ENCODE measurements at regions not wholly inside any gene's neighbourhood (a gene's known extent, or its start where the extent isn't known, plus 50 kb on each side); places are given as distances from the start of the nearest gene placed in this dataset.

DNA sequence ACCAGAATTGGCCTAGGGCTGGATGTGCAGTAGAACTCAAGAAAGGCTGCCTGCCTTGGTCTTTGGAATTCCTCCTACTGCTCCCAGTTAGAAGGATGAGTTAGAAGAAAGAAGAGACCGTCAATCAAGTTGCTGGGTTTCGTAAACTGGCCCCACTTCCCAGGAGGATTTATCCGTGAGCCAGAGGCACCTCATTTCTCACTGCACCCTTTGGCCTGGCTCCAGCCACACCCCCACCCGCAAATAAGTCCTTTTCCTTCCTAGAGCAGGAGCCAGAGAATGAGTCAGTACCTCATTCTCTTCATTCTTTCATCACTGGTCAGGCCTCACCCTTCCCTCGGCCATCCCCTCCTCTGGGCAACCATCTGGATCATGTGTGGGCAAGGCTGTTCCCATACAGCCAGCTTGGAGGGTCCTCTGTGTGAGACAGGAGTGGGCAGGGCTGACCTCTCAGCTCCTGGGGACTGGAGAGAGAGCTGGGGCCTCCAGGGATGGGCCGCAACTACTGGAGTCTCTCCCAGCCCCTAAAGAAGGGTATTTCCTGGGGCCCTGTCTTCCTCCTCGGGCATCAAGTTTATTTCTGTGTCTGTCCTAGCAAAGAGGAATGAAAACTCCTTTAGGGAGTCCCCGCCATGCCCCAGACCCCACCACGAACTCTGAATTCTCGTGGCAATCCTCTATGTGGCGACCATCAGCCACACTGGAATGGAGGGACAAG is 87.2 kb upstream of the DUSP5 start:
- Histone ChIP-seq H3K4me3 (ENCODE audit: low read depth, low read length) (no peak overlapping the region), H3K36me3 (ENCODE audit: control insufficient read depth, insufficient read depth, low read length) (no peaks in the 10 kb centered on the region), H3K4me1 (ENCODE audit: control insufficient read depth, insufficient read depth, low read length) (peaks cover 4% of the 10 kb centered on the region), H3K27ac (ENCODE audit: low read depth, low read length) (no peak overlapping the region), H3K27me3 (ENCODE audit: control insufficient read depth, insufficient read depth, low read length) (no peaks in the 10 kb centered on the region), H3K9me3 (ENCODE audit: control insufficient read depth, insufficient read depth, low read length) (no peaks in the 10 kb centered on the region)
- WGBS (ENCODE audit: insufficient coverage): 88% methylated on average over 8 of the region's 11 CpGs
- no peak for DNase-seq (ENCODE audit: low read depth in 4 of 6, low spot score in 6 of 6)

DNA sequence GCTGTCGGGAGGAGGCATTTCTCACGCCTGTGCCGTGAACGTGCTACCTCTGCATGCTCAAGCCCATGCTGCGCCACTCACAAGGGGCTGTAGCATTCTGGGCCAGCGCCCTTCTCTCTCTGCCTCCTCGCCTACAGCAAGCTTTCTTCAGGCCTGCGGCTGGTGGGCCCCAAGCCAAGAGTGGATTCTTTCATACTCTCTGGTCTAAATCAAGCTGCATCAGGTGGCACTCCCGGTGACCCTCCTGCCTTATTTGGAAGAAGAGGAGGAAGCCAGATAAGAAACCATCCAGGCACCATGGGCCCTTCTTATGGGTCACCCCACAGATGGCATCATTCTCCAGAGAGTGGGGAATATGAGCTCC is 86.7 kb upstream of the DUSP5 start:
- H3K4me3 ChIP-seq (ENCODE audit: low read depth, low read length): no peak overlapping the region
- no peaks in the 10 kb centered on the region for H3K9me3 ChIP-seq (ENCODE audit: control insufficient read depth, insufficient read depth, low read length)
- H3K36me3 ChIP-seq (ENCODE audit: control insufficient read depth, insufficient read depth, low read length): no peaks in the 10 kb centered on the region
- peaks cover 4% of the 10 kb centered on the region for H3K4me1 ChIP-seq (ENCODE audit: control insufficient read depth, insufficient read depth, low read length)
- no peaks in the 10 kb centered on the region for H3K27me3 ChIP-seq (ENCODE audit: control insufficient read depth, insufficient read depth, low read length)
- WGBS (ENCODE audit: insufficient coverage): 83% methylated on average over 5 of the region's 9 CpGs
- DNase-seq (ENCODE audit: low read depth in 4 of 6, low spot score in 6 of 6): no peak
- no peak overlapping the region for H3K27ac ChIP-seq (ENCODE audit: low read depth, low read length)

DNA sequence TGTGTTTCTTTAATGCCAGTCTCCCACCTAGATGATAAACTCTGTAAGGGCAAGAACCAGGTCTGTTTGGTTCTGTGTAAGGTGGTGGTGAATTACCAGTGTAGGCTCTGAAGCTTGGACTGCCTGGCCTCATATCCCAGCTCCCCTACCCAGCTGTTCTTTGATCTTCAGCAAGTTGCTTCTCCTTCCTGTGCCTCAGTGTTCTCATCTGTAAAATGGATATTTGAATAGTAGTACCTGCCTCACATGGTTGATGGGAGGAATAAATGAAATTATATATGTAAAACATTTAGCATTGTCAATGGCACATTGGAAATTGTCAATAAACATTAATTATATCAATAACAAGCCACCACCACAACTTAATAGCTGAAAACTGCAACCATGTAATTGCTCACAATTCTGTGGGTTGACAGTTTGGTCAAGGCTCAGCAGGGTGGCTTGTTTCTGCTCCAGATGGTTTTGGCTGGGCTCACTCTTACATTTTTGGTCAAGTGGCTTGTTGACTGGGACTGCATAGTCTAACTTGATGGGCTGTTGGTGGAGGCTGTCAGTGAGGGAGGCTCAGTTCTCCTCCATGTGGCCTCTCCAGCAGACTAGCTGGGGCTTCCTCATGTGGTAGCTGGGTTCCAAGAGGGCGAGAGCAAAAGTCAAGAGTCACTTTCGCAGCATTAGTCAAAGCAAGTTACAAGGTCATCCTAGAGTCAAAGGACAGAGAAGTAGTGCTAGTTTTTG is 84.5 kb upstream of the DUSP5 start:
- Histone ChIP-seq H3K4me3 (ENCODE audit: low read depth, low read length) (no peak overlapping the region), H3K36me3 (ENCODE audit: control insufficient read depth, insufficient read depth, low read length) (no peaks in the 10 kb centered on the region), H3K27ac (ENCODE audit: low read depth, low read length) (no peak overlapping the region), H3K4me1 (ENCODE audit: control insufficient read depth, insufficient read depth, low read length) (peaks cover 4% of the 10 kb centered on the region), H3K27me3 (ENCODE audit: control insufficient read depth, insufficient read depth, low read length) (no peaks in the 10 kb centered on the region), H3K9me3 (ENCODE audit: control insufficient read depth, insufficient read depth, low read length) (no peaks in the 10 kb centered on the region)
- DNase-seq (ENCODE audit: low read depth in 4 of 6, low spot score in 6 of 6): no peak
- WGBS (ENCODE audit: insufficient coverage): 94% methylated on average over 2 of the region's 2 CpGs

DNA sequence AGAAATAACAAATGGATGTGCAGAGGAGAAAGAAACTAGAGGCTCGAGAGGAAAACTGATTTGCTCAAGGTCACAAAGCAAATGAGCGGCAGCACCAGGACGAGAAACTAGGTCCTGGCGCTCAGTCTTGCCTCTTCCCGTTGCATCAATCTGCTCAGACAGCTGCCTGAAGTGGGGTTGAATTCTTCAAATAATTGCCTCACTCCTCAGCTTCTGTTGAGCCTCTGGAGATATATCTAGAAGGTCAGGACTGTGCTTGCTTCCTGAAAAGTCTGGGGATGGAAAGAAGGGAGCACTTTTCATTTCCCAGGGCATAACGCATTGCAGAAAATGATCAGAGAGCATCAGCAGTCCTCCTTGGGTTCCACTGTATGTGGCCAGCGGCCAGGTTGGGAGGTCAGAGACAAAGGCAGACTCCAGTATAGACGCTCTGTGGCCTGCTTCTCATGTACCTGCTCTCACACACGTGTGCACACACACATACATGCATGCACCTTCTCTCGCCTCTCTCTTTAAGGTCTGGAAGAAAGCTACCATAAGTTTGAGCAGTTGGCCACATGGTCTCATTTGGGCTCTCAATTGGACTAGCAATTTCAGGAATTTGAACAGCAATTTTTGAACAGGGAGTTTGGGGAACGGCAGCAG is 83.7 kb upstream of the DUSP5 start:
- 80% methylated on average over 11 of the region's 11 CpGs for WGBS (ENCODE audit: insufficient coverage)
- Histone ChIP-seq H3K9me3 (ENCODE audit: control insufficient read depth, insufficient read depth, low read length) (no peaks in the 10 kb centered on the region), H3K27ac (ENCODE audit: low read depth, low read length) (no peak overlapping the region), H3K27me3 (ENCODE audit: control insufficient read depth, insufficient read depth, low read length) (no peaks in the 10 kb centered on the region), H3K4me1 (ENCODE audit: control insufficient read depth, insufficient read depth, low read length) (peaks cover 4% of the 10 kb centered on the region), H3K4me3 (ENCODE audit: low read depth, low read length) (no peak overlapping the region), H3K36me3 (ENCODE audit: control insufficient read depth, insufficient read depth, low read length) (no peaks in the 10 kb centered on the region)
- no peak for DNase-seq (ENCODE audit: low read depth in 4 of 6, low spot score in 6 of 6)

DNA sequence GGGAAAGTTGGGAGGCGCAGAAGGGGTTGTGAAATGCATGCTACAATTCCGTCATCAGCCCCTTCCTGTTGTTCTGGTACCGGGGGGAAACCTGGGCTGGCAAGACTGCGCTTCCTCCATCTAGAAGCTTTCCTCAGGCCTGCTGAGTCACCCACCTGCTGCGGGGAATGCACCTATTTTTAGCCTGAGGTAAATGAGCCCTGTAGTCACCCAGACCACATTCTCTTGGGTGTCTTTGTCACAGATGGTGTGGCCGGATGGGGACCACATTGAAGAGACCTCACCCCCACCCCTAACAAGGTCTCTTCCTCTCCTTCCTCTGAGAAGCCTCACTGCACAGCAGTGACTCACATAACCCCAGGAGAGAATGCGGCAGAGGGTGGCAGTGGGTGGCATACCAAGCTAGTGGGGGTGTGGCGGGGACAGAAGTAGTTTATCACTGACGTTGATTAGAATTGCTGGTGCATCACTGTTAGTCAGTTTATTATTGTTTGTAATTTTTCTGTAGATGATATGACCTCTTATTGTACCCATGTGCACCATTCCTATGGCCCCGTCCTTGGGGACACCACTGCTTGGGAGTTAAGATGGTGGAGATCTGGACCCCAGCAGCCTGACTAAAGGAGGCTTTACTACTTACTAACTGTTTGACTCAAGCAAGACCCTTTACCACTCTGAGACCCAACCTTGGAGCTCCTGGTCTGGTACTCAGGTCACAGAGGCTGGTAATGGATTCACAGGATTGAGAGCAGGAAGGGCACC is 83.0 kb upstream of the DUSP5 start:
- WGBS (ENCODE audit: insufficient coverage): 97% methylated on average over 5 of the region's 10 CpGs
- Histone ChIP-seq H3K4me3 (ENCODE audit: low read depth, low read length) (no peak overlapping the region), H3K27ac (ENCODE audit: low read depth, low read length) (no peak overlapping the region), H3K27me3 (ENCODE audit: control insufficient read depth, insufficient read depth, low read length) (no peaks in the 10 kb centered on the region), H3K9me3 (ENCODE audit: control insufficient read depth, insufficient read depth, low read length) (no peaks in the 10 kb centered on the region), H3K36me3 (ENCODE audit: control insufficient read depth, insufficient read depth, low read length) (no peaks in the 10 kb centered on the region), H3K4me1 (ENCODE audit: control insufficient read depth, insufficient read depth, low read length) (peaks cover 4% of the 10 kb centered on the region)
- no peak for DNase-seq (ENCODE audit: low read depth in 4 of 6, low spot score in 6 of 6)

DNA sequence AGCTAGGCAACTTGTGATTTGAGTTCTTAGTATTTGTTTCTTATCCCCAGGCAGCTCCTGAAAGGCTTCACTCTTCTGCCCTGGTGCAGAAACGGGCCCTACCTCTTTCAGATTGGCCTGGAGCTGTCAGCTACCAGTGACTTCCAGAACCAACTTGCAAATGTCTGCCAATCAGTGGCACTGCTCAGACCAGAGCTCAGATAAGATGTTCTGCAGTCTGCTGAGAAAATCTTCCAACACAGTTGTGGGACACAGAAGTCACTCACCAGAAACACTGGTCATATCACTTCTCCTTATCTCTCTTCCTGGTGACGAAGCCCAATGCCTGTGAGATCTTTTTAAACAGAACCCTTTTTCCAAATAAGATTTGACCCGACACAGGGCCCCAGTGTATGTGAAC is 81.9 kb upstream of the DUSP5 start:
- no peak for DNase-seq (ENCODE audit: low read depth in 4 of 6, low spot score in 6 of 6)
- no peak overlapping the region for H3K4me3 ChIP-seq (ENCODE audit: low read depth, low read length)
- H3K27ac ChIP-seq (ENCODE audit: low read depth, low read length): no peak overlapping the region
- H3K27me3 ChIP-seq (ENCODE audit: control insufficient read depth, insufficient read depth, low read length): no peaks in the 10 kb centered on the region
- 69% methylated on average over 1 of the region's 3 CpGs for WGBS (ENCODE audit: insufficient coverage)
- no peaks in the 10 kb centered on the region for H3K9me3 ChIP-seq (ENCODE audit: control insufficient read depth, insufficient read depth, low read length)
- no peaks in the 10 kb centered on the region for H3K36me3 ChIP-seq (ENCODE audit: control insufficient read depth, insufficient read depth, low read length)
- peaks cover 7% of the 10 kb centered on the region for H3K4me1 ChIP-seq (ENCODE audit: control insufficient read depth, insufficient read depth, low read length)

DNA sequence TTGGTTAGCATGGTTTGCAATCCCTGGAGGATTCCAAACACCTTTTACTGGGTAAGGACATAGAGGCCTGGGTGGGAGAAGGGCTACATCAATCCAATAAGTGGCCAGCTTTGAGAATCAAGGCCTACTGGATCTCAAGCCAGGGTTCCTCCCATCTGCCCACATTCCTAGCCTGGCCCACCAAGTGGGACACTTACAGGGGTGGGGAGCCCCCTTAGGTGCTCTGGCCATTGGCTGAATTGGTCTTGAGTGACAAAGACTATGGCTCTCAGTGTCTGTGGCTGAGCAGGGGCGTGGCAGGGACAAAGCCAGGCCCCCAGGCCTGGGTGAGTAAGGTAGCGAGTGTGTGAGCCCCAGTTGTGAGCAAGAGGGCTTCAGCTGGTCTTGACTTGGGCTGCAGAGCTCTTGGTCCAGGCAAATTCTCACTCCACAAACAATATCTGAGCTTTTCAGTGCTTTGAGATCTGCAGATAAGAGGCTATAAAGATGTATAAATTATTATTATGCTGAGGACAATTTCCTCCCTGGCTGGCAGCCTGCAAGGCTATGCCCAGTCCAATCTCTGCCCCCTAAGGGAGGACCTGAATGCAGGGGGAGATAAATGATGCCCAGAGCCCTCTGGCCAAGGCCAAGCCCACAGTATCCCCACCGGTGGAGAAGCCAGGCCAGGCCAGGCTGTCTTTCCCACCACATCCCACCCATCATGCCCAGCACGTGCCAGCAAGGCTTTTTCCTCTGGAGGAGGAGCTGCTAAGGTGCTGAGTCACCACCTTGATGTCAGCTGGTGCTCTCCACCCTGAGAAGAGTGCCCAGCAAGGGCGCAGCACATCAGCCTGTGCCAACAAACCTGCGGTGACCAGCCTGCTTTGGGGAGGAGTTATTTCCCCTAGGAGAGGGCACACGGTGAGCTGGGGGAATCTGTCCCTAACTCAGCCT is 80.7 kb upstream of the DUSP5 start:
- Histone ChIP-seq H3K4me1 (ENCODE audit: control insufficient read depth, insufficient read depth, low read length) (peaks cover 4% of the 10 kb centered on the region), H3K36me3 (ENCODE audit: control insufficient read depth, insufficient read depth, low read length) (no peaks in the 10 kb centered on the region)
- WGBS (ENCODE audit: insufficient coverage): 73% methylated on average over 6 of the region's 7 CpGs

DNA sequence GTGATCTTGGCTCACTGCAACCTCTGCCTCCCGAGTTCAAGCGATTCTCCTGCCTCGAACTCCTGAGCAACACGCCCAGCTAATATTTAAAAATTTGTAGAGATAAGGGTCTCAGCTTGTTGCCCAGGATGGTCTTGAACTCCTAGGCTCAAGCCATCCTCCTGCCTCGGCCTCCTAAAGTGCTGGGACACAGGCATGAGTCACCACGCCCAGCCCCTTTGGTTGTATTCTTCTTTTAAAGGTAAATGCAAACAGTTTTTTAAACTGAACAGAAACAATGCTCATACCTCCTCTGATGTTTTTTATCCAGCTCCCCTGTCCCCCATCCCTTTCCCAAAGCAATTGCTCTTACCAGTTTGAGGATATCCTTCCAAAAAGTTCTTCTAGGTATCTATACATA is 79.5 kb upstream of the DUSP5 start:
- Histone ChIP-seq H3K27ac (ENCODE audit: low read depth, low read length) (no peak overlapping the region), H3K4me3 (ENCODE audit: low read depth, low read length) (no peak overlapping the region), H3K27me3 (ENCODE audit: control insufficient read depth, insufficient read depth, low read length) (no peaks in the 10 kb centered on the region), H3K36me3 (ENCODE audit: control insufficient read depth, insufficient read depth, low read length) (no peaks in the 10 kb centered on the region), H3K4me1 (ENCODE audit: control insufficient read depth, insufficient read depth, low read length) (peaks cover 12% of the 10 kb centered on the region), H3K9me3 (ENCODE audit: control insufficient read depth, insufficient read depth, low read length) (no peaks in the 10 kb centered on the region)
- WGBS (ENCODE audit: insufficient coverage): no CpG with 5 or more reads among the region's 6 CpGs
- no peak for DNase-seq (ENCODE audit: low read depth in 4 of 6, low spot score in 6 of 6)

More for the DNA sequence above, 80.7 kb upstream of the DUSP5 start:
- Histone ChIP-seq H3K27me3 (ENCODE audit: control insufficient read depth, insufficient read depth, low read length) (no peaks in the 10 kb centered on the region), H3K4me3 (ENCODE audit: low read depth, low read length) (no peak overlapping the region), H3K9me3 (ENCODE audit: control insufficient read depth, insufficient read depth, low read length) (no peaks in the 10 kb centered on the region), H3K27ac (ENCODE audit: low read depth, low read length) (no peak overlapping the region)
- DNase-seq (ENCODE audit: low read depth in 4 of 6, low spot score in 6 of 6): no peak

DNA sequence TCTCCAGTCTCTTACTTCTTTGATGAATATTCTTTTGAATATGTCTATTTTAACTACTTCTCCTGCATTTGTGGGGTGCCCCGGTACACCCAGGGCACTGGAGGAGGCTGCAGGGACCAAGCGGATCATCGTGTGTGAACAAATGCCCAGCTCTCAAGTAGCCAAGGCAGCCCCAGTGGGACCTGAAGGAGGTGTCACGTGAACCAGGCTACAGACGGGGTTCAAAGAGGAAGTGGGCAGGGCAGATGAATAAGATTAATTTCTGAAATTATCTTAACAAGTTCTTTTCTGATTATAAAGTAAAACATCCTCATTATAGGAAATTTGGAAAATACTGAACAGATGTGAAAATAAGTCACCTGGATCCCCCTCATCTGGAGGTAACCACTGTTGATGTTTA is 78.4 kb upstream of the DUSP5 start:
- no peaks in the 10 kb centered on the region for H3K36me3 ChIP-seq (ENCODE audit: control insufficient read depth, insufficient read depth, low read length)
- H3K4me3 ChIP-seq (ENCODE audit: low read depth, low read length): no peak overlapping the region
- whole genome bisulfite sequencing (ENCODE audit: insufficient coverage): 90% methylated on average over 3 of the region's 5 CpGs
- H3K27me3 ChIP-seq (ENCODE audit: control insufficient read depth, insufficient read depth, low read length): no peaks in the 10 kb centered on the region
- no peak overlapping the region for H3K27ac ChIP-seq (ENCODE audit: low read depth, low read length)
- H3K9me3 ChIP-seq (ENCODE audit: control insufficient read depth, insufficient read depth, low read length): no peaks in the 10 kb centered on the region
- no peak for DNase-seq (ENCODE audit: low read depth in 4 of 6, low spot score in 6 of 6)
- peaks cover 20% of the 10 kb centered on the region for H3K4me1 ChIP-seq (ENCODE audit: control insufficient read depth, insufficient read depth, low read length)
